Large intestine (tissue), 3 donors: ENCODE measurements at regions not wholly inside any gene's neighbourhood (a gene's known extent, or its start where the extent isn't known, plus 50 kb on each side); places are given as distances from the start of the nearest gene placed in this dataset.

ENCODE experiments used
- DNase-seq, 2 donors: peaks; one replicate each; pipeline versions ENCODE4 v3.0.0 to v3.0.0-alpha.2; 2013
- H3K27ac ChIP-seq: one replicate; pipeline ENCODE4 v1.5.1; 2013; ENCODE audit warnings: low read length
- H3K27me3 ChIP-seq: 2 replicates; pipeline ENCODE4 v1.6.1; 2013; ENCODE audit warnings: low read length; ENCODE audit not compliant: control insufficient read depth, insufficient read depth
- H3K36me3 ChIP-seq: 2 replicates; pipeline ENCODE4 v1.6.1; 2013; ENCODE audit warnings: low read length; ENCODE audit not compliant: control insufficient read depth, insufficient read depth
- H3K4me1 ChIP-seq: one replicate; pipeline ENCODE4 v1.6.1; 2013; ENCODE audit warnings: low read length; ENCODE audit not compliant: control insufficient read depth, insufficient read depth
- H3K4me3 ChIP-seq: one replicate; pipeline ENCODE4 v1.5.1; 2013; ENCODE audit warnings: low read length
- H3K9me3 ChIP-seq: one replicate; pipeline ENCODE4 v1.6.1; 2013; ENCODE audit warnings: mild to moderate bottlenecking, low read depth, low read length, moderate library complexity; ENCODE audit not compliant: control insufficient read depth
- WGBS: methylation state at CpG from one replicate; pipeline ENCODE4 v1.1.5; 2013; ENCODE audit warnings: low lambda C conversion rate; ENCODE audit not compliant: insufficient coverage; 5-methylcytosine and 5-hydroxymethylcytosine counted together

DNA sequence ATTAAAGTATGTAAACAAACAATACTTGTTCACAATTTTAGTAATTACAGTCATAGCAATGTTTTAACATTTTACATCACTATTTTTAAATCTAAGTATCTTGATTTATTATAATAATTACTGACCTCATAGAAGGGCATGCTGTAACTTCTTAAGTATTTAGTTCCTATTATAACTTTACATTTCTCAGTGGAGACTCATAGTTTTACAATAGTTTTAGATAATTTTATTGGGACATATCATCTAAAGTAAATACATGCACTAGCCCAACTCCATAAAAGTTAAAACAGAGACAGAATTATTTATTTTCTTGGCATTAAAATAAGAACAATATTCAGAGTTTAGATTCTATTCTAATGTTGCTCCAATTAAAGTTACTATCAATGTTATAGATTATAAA is 466.5 kb upstream of the BCHE start:
- no peak for DNase-seq
- H3K36me3 ChIP-seq, result no peaks in the 10 kb centered on the region
- no peak overlapping the region for H3K27ac ChIP-seq
- H3K4me1 ChIP-seq, result no peaks in the 10 kb centered on the region
- H3K27me3 ChIP-seq, result no peaks in the 10 kb centered on the region
- no peak overlapping the region for H3K4me3 ChIP-seq
- no peaks in the 10 kb centered on the region for H3K9me3 ChIP-seq

GRCh38 chr3:166302331-166302730 is 465.1 kb upstream of the BCHE start:
- Histone ChIP-seq H3K27ac (peak overlapping the region; percentile 9), H3K9me3 (no peaks in the 10 kb centered on the region), H3K27me3 (no peaks in the 10 kb centered on the region), H3K4me1 (no peaks in the 10 kb centered on the region), H3K36me3 (no peaks in the 10 kb centered on the region), H3K4me3 (no peak overlapping the region)
- WGBS, result 33% methylated on average over 1 of the region's 2 CpGs
- peak; percentile 42 to 65 for DNase-seq

DNA sequence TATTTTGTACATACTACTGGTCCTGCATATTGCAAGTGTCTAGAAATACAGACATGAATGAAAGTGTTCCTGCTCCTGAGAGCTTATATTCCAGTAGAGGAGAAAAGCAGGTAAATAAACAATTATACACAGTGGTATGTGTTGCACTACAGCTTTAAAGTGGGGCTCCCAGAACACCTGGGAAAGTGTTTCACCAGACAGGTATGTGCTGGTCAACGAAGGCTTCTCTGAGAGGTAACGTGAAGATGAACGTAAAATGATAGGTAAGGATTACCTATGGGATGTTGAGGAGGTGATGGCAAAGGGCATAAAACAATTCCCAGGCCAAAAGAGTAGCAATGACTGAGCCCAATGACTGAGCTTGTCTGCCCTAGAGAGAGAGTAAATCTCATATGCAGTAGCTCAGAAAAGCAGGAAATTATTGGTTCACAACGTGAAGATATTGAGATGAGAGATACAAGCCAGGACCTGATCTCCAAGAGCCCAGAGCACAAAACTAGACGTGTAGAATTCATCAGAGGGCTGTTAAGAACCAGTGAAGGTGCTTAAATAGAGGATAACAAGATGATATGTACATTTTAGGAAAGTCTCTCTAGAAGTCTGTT is 459.1 kb upstream of the BCHE start:
- no peaks in the 10 kb centered on the region for H3K36me3 ChIP-seq
- 100% methylated on average over 1 of the region's 5 CpGs for whole genome bisulfite sequencing

GRCh38 chr3:166291186-166291955 is 454.1 kb upstream of the BCHE start:
- no peak overlapping the region for H3K4me3 ChIP-seq
- H3K27ac ChIP-seq, result no peak overlapping the region
- no peaks in the 10 kb centered on the region for H3K9me3 ChIP-seq
- no CpG with 5 or more reads among the region's 5 CpGs for WGBS
- H3K36me3 ChIP-seq, result no peaks in the 10 kb centered on the region
- no peaks in the 10 kb centered on the region for H3K27me3 ChIP-seq
- DNase-seq, result peak in 1 of 2 donors; percentile 18
- H3K4me1 ChIP-seq, result no peaks in the 10 kb centered on the region

More for the DNA sequence above, 459.1 kb upstream of the BCHE start:
- no peak for DNase-seq
- Histone ChIP-seq H3K27ac (no peak overlapping the region), H3K27me3 (no peaks in the 10 kb centered on the region), H3K4me3 (no peak overlapping the region), H3K4me1 (no peaks in the 10 kb centered on the region), H3K9me3 (no peaks in the 10 kb centered on the region)

GRCh38 chr3:166285001-166285400 is 447.8 kb upstream of the BCHE start:
- Histone ChIP-seq H3K4me3 (no peak overlapping the region), H3K4me1 (no peaks in the 10 kb centered on the region), H3K27me3 (no peaks in the 10 kb centered on the region), H3K36me3 (no peaks in the 10 kb centered on the region), H3K9me3 (no peaks in the 10 kb centered on the region), H3K27ac (peak overlapping the region; percentile 63)
- DNase-seq, result peak; percentile 64 to 83
- no CpG with 5 or more reads among the region's 2 CpGs for WGBS

GRCh38 chr3:166283840-166284239 is 446.6 kb upstream of the BCHE start:
- WGBS, result 100% methylated on average over 1 of the region's 5 CpGs
- no peaks in the 10 kb centered on the region for H3K36me3 ChIP-seq
- H3K4me3 ChIP-seq, result no peak overlapping the region
- no peak overlapping the region for H3K27ac ChIP-seq
- H3K9me3 ChIP-seq, result no peaks in the 10 kb centered on the region
- H3K27me3 ChIP-seq, result no peaks in the 10 kb centered on the region
- no peak for DNase-seq
- no peaks in the 10 kb centered on the region for H3K4me1 ChIP-seq

DNA sequence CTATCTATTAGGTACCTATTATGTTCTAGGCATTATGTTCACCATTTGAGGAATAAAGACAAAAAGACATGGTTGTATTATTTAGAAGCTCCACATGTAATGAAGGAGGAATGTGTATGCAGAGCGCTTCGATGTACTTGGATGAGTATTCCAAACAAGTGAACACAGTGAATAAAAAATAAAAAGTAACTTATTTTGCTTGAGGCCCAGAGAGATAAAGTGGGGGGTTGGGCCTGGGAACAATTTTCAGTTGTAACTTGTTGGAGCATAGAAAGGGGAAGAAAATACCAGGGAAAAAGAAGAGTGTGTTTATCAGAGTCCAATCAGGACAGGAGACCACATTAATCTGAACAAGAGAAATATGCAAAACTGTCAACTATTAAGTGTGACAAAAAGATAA is 445.7 kb upstream of the BCHE start:
- Histone ChIP-seq H3K36me3 (no peaks in the 10 kb centered on the region), H3K27ac (no peak overlapping the region)
- no peak for DNase-seq

GRCh38 chr3:166279636-166280035 is 442.4 kb upstream of the BCHE start:
- 60% methylated on average over 1 of the region's 2 CpGs for WGBS
- DNase-seq, result no peak
- Histone ChIP-seq H3K4me3 (no peak overlapping the region), H3K27ac (no peak overlapping the region), H3K9me3 (no peaks in the 10 kb centered on the region), H3K4me1 (no peaks in the 10 kb centered on the region), H3K27me3 (no peaks in the 10 kb centered on the region), H3K36me3 (no peaks in the 10 kb centered on the region)

More for the DNA sequence above, 445.7 kb upstream of the BCHE start:
- Histone ChIP-seq H3K9me3 (no peaks in the 10 kb centered on the region), H3K27me3 (no peaks in the 10 kb centered on the region), H3K4me1 (no peaks in the 10 kb centered on the region), H3K4me3 (no peak overlapping the region)
- WGBS, result no CpG with 5 or more reads among the region's 2 CpGs

DNA sequence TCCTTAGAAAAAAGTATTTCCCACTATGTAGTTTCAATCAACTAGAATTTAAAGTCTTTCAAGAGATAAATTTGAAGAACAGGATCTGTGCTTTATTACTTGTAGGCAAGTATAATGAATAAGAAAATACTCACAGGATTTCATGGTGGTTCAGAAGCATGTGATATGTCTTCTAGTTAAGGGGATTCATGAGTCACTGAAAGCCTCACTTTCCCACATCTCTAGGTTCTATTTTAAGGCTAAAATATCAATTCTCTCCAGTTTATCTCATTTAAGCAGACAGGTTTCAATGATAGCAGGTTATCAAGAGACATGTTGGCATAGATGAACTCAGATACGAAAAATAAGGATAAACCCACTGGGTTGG is 437.8 kb upstream of the BCHE start:
- H3K36me3 ChIP-seq, result no peaks in the 10 kb centered on the region
- no peaks in the 10 kb centered on the region for H3K9me3 ChIP-seq
- no peak overlapping the region for H3K4me3 ChIP-seq
- 83% methylated on average over 1 of the region's 1 CpG for WGBS
- no peak for DNase-seq
- H3K4me1 ChIP-seq, result no peaks in the 10 kb centered on the region
- H3K27ac ChIP-seq, result no peak overlapping the region
- H3K27me3 ChIP-seq, result no peaks in the 10 kb centered on the region

GRCh38 chr3:166274351-166275023 is 437.3 kb upstream of the BCHE start:
- Histone ChIP-seq H3K27me3 (no peaks in the 10 kb centered on the region), H3K4me3 (no peak overlapping the region), H3K36me3 (no peaks in the 10 kb centered on the region), H3K27ac (no peak overlapping the region), H3K4me1 (no peaks in the 10 kb centered on the region), H3K9me3 (no peaks in the 10 kb centered on the region)
- 25% methylated on average over 1 of the region's 4 CpGs for WGBS
- no peak for DNase-seq
